ENCODE measurements at regions not wholly inside any gene's neighbourhood (a gene's known extent, or its start where the extent isn't known, plus 50 kb on each side); places are given as distances from the start of the nearest gene placed in this dataset.

GRCh38 chr15:101590785-101591184, 61.4 kb downstream of the TM2D3 start:
- DNase-seq (ENCODE audit: low spot score) = no peak

GRCh38 chr15:101583284-101583683, 68.9 kb downstream of the TM2D3 start:
- no peak for DNase-seq (ENCODE audit: low spot score)

GRCh38 chr15:101580431-101580830, 71.8 kb downstream of the TM2D3 start:
- no peak for DNase-seq (ENCODE audit: low spot score)

GRCh38 chr15:101579631-101580163, 72.5 kb downstream of the TM2D3 start:
- no peak for DNase-seq (ENCODE audit: low spot score)

- DNase-seq (ENCODE audit: low spot score) = peak; percentile 69
Measured at GRCh38 chr15:101578443-101578894, 73.7 kb downstream of the TM2D3 start.

- no peak for DNase-seq (ENCODE audit: low spot score)
Measured at GRCh38 chr15:101573951-101574350, 78.2 kb downstream of the TM2D3 start.

- DNase-seq (ENCODE audit: low spot score) = no peak
Measured at GRCh38 chr15:101570241-101570640, 80.7 kb upstream of the PCSK6 start.

GRCh38 chr15:101568821-101569555, 79.5 kb upstream of the PCSK6 start:
- DNase-seq (ENCODE audit: low spot score) = peak; percentile 41

- no peak for DNase-seq (ENCODE audit: low spot score)
Measured at GRCh38 chr15:101568309-101568708, 78.8 kb upstream of the PCSK6 start.

GRCh38 chr15:101566748-101567488, 77.4 kb upstream of the PCSK6 start:
- DNase-seq (ENCODE audit: low spot score) = no peak

GRCh38 chr15:101565377-101565776, 75.9 kb upstream of the PCSK6 start:
- no peak for DNase-seq (ENCODE audit: low spot score)

GRCh38 chr15:101563176-101563796, 73.8 kb upstream of the PCSK6 start:
- no peak for DNase-seq (ENCODE audit: low spot score)

GRCh38 chr15:101562428-101563059, 73.0 kb upstream of the PCSK6 start:
- DNase-seq (ENCODE audit: low spot score) = no peak

GRCh38 chr15:101561584-101561906, 72.0 kb upstream of the PCSK6 start:
- DNase-seq (ENCODE audit: low spot score) = no peak

- no peak for DNase-seq (ENCODE audit: low spot score)
Measured at GRCh38 chr15:101560722-101561583, 71.4 kb upstream of the PCSK6 start.

- no peak for DNase-seq (ENCODE audit: low spot score)
Measured at GRCh38 chr15:101559952-101560351, 70.4 kb upstream of the PCSK6 start.

GRCh38 chr15:101558221-101558941, 68.9 kb upstream of the PCSK6 start:
- DNase-seq (ENCODE audit: low spot score) = peak; percentile 34

- no peak for DNase-seq (ENCODE audit: low spot score)
Measured at GRCh38 chr15:101556273-101556672, 66.8 kb upstream of the PCSK6 start.

- no peak for DNase-seq (ENCODE audit: low spot score)
Measured at GRCh38 chr15:101554115-101554915, 64.8 kb upstream of the PCSK6 start.

Data from HT-29 (cell line).